GM21528 (cell line): ENCODE measurements at regions not wholly inside any gene's neighbourhood (a gene's known extent, or its start where the extent isn't known, plus 50 kb on each side); places are given as distances from the start of the nearest gene placed in this dataset.

Experiments
- ATAC-seq: cut with Tn5 transposase; IDR thresholded peaks from one replicate; pipeline ENCODE4 v1.9.1; 2021; ENCODE audit warnings: mild to moderate bottlenecking, moderate library complexity; ENCODE audit not compliant: unreplicated experiment, low FRiP score

DNA sequence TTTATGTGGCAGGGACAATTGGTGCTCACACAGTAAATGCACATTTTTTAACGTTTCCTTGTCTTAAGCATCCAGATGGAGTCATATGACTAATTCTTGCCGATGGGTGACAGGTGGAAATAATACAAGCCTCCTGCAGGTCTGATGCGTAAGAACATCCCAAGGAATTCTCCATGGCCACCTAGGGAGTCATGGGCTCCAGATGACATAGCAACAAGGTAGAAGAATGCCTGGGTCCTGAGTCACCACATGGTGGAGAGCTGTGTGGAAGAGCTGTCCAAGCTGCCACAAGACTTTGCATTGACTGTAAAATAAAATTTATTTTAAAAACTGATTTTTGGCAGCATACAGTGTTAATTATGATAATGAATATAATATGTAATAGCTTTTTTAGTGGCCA is 77.0 kb upstream of the MAP3K7 start:
- no peak for ATAC-seq

DNA sequence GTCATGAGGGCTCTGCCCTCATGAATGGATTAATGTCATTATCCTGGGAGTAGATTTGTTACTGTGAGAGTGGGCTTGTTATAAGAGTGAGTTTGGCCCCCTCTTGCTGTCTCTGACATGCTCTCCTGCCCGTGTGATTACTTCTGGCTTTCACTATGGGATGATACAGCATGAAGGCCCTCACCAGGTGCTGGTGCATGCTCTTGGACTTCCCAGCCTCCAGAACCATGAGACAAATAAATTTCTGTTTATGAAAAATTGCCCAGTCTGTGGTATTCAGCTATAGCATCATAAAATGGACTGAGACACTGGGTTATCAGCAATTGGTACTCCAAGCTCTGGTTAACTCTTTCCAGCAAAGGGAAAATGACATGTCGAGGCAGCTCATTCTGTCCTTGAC is 76.2 kb upstream of the MAP3K7 start:
- no peak for ATAC-seq

DNA sequence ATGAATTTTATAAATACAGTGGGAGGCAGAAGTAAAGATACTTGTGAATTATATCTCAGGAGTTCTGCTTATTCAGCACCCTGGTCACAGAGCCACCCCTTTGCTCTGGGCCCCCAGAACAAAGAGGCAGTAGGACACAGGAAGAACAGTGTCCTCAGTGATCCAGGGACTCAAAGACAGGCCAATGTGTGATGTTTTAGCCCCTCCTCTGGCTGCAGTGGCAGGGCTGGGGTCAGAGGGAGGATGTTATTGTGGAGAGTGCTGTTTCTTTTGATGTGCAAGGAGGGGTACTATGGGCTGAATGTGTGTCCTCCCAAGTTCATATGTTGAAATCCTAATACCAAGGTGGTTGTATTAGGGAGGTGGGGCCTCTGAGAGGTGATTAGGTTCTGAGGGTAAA is 74.1 kb upstream of the MAP3K7 start:
- no peak for ATAC-seq

DNA sequence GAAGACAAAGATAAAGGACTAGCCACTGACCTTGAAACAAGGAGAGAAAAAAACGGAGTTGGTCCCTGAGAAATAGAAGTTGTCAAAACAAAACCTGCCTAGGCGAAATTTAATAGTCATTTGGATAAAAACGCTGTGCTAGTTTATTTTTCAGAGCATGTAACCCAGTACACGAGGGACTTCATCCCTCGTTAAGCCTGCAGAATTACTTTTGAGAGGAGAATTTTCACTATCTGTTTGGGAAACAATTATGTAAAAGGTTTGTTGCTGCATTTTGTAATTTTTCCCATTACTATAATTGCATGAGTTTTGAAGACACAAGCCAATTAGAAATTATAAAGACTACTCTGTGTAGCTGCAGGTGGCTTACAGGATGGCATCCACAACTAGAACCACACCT is 71.6 kb upstream of the MAP3K7 start:
- no peak for ATAC-seq

DNA sequence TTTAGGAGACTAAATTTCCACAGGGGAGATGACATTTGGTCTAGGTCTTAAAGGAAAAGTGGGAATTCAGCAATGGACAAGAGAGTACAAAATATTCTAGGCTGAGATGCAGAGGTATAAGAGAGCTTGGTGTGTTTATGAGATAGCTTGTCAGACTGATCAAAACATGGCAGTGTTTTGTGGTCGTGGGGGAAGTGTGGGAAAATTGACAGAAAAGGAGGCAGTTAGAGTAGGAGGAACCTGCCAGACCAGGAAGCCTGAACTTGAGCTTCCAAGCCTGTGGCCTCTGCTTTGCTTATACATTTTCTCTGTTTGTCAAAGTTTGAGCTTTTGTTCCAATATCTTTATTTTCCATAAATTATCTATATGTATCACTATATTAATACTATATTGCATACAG is 69.5 kb upstream of the MAP3K7 start:
- no peak for ATAC-seq

DNA sequence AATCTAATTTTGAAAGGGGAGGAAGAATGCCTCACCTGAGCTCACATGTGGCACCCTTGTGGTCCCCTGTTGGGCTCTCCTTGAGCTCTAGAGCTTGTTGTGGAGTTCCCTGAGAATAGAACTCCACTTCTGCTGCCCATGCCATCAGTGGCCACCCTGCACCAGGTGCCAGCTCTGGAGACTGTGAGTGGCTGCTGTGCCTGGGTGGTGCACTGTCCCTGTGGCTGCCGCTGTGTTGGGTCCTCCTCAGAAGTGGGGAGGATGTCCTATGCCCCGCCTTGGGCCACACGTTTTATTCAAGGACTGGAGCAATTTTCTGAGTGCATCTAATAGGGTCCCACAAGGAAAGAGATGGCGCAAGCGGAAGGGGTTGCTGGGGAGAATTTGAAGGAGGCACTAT is 67.9 kb upstream of the MAP3K7 start:
- ATAC-seq: no peak

DNA sequence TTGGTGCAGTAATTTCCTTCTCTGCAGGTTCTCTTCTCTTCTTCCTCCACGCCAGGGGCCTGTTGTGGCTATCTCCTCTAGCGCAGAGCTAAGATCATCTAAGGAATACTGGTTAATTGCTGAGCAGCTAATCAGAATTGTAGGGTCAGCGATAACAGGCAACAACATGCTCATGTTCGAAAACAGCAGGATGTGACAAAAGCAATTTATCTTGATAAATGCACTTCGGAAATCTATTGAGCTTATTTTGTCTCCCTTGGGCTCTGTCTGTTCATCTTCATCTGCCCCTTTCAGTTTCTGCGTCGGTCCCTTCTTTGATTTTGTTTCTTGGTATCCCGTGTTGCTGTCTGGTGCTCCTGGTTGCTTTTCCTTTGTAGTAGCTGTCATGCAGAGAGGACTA is 67.3 kb upstream of the MAP3K7 start:
- ATAC-seq: no peak

DNA sequence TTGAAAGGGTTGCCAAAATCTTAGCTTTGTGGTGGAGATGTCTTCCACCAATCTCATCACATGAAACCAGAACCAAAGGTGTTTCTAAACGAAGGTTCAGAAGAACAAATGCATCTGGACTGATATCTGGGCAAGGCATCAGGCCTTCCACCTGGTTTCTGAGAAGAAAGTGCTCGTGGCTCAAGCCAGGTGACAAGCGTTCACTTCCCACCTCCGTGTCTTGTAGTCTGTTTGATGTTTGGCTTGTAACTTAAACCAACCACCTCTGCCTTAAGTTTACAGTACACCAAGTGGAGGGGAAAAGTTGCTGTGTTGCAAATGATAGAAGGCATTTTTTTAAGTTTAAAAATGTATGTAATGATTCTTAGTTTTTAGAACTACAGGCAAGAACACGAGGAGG is 66.9 kb upstream of the MAP3K7 start:
- ATAC-seq: no peak

DNA sequence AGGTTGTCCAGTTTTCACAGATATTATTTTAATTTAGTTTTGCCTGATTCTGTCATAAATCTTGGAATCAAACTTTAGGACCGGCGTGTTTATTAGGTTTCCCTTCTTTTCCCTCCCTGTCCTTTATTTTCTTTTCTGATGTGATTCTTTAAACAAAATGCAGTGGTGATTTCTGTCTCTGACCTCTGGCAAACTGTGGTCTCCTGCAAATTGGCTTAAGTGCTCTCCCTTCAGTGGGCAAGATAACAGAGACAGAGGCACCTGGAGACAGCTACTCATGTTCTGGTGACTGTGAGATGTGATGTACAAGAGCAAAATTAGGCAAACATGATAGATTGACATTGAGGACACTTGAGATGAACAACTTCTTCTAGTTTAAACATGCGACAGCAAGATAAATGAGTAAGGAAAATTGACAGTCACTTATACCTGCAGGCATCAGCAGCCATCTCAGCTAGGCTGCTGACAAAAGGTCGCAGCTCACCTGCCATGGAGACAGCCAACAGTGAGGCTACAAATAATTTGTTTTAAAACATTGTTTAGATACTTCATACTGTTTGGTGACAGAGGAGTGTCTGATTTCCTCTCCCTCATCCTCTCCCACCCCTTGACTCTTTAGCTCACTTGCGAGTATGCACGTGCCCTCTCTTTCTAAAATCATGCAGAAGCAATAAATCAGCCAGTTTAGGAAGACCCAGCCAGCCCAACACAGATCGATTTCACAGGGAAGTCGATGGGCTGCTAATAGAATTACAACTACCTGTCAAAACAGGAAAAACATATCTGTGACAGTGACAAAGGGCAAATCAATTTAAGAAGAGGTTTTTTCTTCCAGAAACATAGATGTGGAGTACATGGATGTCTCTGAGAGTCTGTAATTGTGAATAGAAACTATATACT is 63.4 kb upstream of the MAP3K7 start:
- ATAC-seq: no peak

DNA sequence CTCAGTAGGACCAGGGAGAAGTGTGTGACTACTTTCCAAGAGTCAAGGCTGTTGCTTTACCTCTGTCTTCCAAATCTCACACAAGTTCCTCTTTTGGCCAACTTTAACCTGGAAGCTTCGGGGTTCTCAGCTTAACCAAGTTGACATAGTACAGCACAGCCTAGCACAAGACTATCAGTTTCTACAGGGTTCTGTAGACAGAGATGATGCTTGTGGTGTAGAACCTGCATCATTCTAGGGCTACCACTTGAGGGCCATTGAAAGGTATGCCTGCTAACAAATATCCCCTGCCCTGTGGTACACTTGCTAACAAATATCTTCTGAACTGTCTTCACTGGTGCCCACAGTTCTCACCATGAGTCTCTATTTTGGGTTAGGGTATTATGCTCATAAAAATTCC is 62.0 kb upstream of the MAP3K7 start:
- ATAC-seq: no peak

DNA sequence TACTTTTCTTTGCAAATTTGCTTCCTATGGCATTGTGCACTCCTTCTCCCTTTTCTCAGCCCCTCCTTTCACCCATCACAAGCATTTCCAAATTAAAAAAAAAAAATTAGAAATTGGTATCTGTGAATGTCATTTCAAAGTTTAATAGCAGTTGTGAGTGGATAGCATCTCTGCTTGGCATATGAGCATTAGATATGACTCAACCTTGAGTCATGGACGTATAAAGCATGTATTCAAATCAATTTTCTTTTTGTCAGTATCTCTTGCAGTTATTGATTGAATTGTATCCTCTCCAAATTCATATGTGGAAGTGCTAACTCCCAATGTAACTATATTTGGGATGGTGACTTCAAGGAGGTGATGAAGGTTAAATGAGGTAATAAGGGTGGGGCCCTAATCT is 60.1 kb upstream of the MAP3K7 start:
- ATAC-seq: no peak

DNA sequence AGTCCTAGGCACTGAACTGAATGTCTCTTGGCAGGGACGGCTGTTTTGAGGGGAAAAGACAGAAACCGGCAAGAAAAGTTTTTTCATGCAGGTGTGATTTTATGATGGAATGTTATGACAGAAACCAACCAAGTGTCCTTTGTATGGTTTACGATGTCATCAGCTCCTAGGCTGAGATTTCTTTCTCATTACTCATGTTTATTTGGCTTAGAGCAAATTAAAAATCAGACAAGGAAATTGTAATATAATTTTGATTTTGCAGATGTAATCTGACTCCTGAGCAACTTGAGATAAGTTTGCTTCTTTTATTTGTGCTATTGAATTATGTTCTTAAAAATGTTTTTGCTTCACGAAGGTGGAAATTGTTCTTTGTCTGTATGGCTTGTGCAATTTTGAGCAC is 58.8 kb upstream of the MAP3K7 start:
- ATAC-seq: no peak

DNA sequence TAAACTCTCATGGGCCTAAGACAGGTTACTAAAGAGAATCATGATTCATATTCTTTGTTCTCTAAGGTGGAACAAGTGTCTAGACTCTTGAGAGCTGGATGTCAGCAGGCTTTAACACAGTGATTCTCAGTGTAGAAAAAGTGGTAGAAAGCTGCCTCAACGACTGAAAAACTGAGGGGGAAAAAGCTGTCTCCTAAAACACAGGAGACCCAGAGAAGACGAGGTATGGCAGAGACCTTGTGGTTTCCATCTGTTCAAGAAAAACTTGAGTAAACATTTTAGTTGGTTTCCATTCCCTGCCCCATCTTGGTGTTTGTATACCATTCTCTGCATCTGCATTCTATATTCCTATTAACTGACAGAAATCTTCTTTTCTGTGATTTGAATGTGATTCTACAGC is 57.6 kb upstream of the MAP3K7 start:
- ATAC-seq: no peak

DNA sequence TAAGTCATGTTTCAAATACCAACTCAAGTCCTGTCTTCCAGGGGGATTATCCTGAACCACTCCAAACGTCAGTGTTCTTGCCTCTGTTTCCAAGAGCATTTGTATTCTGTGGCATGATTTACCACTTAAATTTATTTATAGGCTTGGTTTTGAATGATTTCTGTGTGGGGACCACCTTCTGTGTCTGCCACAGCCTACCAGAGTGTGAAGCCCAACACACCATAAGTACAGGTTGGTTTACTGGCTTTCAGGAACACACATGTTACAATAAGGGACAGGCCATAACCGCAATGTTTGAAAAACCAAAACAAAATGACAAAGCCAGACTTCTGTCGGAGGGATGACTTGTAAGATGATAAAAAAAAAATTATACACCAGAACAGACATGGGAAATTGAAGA is 56.5 kb upstream of the MAP3K7 start:
- ATAC-seq: no peak

DNA sequence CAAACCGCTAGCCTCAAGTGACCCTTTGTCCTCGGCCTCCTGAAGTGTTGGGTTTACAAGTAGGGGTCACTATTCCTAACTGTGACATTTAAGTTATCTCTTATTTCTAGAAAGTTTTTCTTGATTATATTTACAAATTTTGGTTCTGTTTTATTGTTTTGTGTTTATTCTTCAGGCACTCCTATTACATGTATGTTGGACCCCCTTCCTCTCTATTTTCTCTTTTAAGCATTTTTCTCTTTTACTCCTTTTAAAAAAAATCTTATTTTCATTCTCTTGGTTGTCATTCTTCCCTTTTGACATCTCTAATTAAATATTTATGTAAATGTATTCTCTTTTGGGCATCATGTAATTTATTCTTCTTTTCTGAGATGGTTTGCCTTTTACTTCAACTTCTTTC is 50.4 kb upstream of the MAP3K7 start:
- ATAC-seq: no peak
